ENCODE measurements at regions not wholly inside any gene's neighbourhood (a gene's known extent, or its start where the extent isn't known, plus 50 kb on each side); places are given as distances from the start of the nearest gene placed in this dataset.
"Not testable (repeated sequence)": the region's sequence is repeated elsewhere in the genome, so short reads cannot be mapped to it uniquely, and the experiment has no call there.

DNA sequence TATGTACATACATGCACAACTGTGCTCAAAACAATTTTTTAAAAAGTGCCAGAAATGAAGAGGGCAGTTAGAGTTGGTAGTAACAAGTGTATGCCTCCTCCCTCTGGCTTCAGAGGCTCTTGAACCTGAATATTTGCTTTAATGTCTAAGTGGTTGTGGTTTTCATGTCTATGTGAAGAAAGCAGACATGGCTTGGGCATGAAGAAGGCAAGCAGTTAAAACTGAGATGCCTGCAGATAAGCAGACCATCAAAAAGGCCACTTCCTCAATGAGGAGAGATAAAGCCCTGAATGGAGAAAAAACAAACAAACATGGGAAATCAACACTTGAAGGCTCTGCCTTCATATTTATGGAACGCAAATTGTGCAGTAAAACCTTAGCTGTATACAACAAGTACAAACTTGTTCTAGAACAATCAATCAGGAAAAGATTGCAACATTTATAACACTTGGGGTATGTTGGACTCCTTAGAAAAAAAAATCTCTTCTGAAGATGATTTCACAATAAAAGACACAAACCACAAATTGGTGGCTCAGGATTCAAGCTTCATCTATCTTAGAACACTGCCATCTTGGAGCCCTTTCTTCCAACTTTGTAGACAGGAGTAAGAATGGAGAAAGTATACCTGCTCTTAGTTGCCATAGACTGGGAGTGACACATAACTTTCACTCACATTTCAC lies 52.7 kb upstream of the PLA2G4A start:
- DNase-seq = no peak

DNA sequence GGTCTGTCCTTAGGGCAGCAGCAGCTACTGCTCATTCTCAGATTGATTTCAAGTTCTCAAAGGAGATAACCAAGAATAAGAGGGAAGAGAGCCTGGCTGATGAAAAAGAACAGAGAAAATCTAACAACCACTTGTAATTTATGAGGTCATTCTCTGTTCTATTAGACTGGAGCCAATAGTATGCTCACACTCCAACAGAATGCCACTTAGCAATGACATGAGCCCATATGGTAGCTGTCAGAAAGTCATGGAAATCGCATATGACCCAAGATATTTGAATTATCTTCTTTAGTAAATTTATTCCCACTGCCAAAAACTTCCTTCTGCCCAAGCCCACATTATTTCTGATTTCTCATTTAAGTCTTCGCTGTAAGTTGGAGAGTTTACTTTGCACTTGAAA lies 53.7 kb upstream of the PLA2G4A start:
- DNase-seq = peak; percentile 9 to 75

DNA sequence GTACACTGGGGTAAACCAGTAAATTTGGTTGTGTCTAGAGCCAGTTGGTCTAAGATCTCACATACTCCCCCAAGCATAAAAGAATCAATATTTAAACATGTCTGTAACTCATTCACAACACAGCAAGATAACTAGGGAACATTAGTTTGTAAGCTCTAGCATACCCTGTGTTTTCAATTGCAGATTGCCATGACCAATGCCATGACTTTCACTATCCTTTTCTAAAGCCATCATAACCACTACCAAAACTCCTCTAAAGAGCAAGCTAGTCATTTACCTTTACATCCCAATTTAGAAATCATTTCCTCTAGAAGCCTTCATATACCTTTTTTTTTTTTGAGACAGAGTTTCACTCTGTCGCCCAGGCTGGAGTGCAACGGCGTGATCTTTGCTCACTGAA lies 56.5 kb upstream of the PLA2G4A start:
- no peak for DNase-seq

DNA sequence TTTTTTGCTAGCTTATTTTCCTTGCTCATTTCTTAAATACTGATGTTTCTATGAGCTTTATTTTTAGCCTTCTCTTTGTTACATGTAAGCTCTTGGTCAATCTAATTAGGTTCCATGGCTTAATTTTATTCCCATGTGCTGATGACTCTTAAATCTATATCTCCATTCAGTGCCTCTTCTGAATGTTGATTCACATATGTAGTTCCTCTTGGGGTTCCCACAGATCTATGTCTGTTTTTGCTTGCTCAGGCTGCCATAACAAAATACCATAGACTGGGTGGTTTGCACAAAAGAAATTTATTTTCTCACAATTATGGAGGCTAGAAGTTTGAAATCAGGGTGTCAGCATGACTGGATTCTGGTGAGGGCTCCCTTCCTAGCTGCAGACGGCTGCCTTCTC lies 58.3 kb upstream of the PLA2G4A start:
- no peak for DNase-seq

DNA sequence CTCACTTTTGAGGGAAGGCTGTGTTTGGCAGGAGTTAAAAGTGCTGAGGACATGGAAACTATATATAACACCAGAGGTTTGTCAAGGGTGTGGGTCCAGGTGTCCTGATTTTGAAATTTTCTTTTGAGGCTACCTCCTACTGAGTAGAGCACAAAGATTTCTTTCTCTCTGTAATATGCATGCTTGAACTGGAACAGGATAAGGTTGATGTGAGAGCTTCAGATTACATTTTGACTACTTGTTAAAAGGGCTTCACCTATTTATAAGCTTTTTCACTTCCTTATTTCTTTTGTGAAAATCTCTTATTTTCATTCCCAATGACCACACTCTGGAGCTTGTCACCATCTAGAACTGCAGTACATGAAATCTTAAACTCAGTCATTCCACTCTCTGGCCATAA lies 59.8 kb upstream of the PLA2G4A start:
- no peak for DNase-seq

DNA sequence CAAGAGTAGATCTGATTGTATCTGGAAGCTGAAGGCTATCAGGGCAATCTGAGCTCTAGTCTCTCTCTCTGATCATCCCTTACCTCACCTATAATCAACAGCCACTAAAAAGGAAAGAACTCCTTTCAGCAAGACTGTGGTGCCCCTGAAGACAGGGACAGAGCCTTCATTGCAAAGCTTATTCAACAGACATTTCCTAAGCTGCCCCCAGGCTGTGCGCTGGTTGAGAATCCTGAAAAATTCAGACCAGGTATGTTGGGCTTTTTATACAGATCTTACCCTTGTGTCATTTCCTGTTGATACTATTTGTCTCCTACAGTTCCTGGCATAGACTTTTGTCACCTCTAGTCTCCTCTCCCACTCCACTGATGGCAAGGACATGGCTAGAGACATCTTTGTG lies 63.3 kb upstream of the PLA2G4A start:
- no peak for DNase-seq

DNA sequence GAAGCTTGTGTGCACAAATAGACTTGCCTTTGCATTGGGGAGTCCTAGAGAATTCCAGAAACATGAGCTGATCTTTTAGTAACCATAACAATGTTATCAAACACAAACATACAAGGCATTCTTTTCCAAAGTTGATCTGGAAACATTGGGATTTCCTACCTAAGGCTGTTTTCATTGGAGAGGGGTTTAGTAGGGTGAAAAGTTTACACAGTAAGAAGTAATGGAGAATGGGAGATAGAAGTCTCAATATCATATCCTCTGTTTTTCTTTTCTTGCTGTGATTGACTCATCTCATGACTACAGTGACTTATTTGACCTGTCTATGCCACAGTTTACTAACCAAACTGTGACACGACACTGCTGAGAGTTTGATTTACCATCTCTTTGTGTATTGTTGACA lies 65.6 kb upstream of the PLA2G4A start:
- DNase-seq = no peak

DNA sequence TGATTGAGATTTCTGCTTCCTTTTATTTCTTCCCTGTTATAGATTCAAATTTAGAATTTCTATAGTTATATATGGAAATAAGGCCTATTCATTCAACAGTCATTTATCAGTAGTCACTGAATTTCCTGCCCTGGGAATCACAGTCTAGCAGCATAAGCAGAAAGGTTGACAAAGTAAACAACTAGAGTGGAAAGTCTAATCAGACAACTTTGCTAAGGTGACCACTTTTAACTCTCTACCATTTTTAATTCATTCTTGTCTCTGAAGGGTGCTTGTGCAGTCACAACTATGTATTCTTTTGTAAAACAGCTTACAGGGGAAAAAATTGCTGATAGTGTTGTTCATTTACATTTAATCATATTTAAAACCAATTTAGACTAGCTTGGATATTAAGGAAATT lies 66.1 kb upstream of the PLA2G4A start:
- DNase-seq = no peak

DNA sequence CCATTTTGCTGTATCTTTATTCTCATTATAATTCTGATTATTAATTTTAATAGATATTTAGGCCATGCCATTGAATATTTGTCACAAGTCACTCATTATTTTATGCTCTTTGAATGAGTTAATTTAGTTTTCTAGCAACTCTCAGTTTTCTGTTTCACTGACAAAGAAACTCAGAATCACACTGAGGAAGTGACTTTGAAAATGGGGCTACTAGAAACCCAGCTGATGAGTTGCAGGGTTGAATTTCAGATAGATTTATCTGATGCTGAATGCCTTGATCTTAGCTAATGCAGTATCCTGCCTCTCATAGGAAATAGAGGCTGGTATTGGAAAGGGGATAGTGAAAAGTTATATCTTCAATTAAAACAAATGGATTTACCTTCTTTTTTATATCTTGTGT lies 67.4 kb upstream of the PLA2G4A start:
- DNase-seq = no peak

DNA sequence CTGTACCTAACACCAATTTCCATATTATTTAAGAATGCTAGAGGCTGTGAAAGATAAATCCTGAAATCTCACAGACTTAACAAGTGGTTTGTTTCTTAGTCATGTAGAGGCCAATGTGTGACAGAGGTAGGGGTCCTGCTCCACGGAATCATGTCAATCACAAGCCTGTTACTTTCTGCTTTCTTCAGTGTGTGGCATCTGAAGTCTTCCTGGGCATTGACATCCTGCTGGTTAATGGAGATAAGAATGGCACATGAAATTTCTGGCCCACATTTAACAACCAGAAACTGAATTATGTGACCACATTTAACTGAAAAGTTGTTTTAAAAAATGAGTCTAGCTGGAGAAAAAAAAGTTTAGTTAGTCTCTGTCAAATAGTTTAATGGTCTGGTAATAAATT lies 68.3 kb upstream of the PLA2G4A start:
- no peak for DNase-seq

DNA sequence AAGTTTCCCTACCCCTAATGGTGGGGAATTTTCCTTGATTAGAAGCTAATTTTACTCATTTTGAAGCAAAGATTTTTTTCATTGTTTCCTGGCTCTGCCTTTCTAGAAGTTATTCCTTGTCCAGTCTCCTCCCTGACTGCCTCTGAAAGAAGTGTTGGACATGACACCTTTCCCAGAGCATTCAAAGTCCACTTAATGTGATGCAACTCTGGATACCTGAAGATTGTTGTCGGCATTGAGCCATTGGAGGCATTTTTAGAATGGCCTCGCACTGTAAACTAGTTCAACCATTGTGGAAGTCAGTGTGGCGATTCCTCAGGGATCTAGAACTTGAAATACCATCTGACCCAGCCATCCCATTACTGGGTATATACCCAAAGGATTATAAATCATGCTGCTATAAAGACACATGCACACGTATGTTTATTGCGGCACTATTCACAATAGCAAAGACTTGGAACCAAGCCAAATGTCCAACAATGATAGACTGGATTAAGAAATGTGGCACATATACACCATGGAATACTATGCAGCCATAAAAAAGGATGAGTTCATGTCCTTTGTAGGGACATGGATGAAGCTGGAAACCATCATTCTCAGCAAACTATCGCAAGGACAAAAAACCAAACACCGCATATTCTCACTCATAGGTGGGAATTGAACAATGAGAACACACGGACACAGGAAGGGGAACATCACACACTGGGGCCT lies 69.7 kb upstream of the PLA2G4A start:
- DNase-seq = not testable (repeated sequence)

DNA sequence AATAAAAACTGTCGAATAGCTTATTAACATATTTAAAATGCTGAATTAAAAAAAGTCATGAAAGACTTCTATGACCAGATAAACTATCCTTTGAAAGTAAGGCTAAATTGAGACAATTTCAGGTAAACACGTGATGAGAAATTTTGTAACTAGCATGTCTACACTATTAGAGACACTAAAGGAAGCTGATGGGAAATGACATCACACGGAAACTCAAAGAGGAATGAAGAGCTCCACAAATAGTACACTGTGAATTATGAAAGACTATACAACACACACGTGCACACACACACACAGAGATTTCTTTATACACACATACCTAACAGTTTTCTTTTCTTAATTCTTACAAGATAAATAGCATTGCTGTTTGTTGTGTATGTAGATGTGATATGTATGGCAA lies 70.9 kb upstream of the PLA2G4A start:
- DNase-seq = no peak

DNA sequence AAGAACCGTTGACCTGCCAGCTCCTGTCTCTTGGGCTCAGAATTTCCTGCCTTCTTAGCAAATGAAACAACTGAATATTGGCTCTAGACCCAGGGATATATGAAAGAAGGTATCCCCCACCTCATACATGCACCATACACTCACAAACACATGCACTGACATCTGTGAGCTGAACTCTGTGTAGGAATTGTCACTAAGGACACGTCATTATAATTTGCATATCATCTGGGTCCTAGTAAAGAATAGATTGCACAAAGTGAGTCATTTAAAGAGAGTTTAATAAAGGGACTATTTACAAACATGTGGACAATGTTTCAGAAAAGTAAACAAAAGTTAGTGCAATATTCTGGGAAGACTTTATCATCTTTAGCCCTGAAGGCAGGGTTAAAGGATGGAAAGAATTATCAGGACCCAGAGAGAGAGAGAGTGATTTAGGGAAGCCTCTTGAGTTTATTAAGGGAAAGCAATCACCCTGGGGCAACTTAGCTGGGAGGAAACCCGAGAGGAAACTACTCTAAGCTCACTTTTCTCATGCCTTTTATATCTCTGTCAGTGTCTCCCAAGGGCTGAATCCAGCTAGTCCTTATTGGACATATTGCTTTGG lies 74.1 kb upstream of the PLA2G4A start:
- no peak for DNase-seq

DNA sequence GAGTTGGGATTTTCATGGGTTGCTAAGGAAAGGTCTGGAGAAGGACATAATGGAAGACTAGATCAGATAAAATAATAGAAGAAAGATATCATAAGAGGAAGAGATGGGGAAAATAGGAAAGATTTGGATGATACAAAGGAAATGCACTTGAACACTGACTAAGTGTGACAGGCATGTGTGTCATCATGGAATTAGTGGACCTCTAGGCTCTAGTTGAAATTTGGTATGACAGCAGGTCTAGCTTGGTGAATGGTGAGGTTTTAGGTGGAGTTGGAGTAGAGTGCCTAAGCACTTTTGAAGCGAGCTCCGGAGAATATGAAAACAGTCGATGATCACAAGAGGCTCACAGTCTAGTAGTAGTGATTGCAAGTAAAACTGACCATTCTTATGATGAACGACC lies 73.0 kb upstream of the PTGS2 start:
- DNase-seq = no peak

DNA sequence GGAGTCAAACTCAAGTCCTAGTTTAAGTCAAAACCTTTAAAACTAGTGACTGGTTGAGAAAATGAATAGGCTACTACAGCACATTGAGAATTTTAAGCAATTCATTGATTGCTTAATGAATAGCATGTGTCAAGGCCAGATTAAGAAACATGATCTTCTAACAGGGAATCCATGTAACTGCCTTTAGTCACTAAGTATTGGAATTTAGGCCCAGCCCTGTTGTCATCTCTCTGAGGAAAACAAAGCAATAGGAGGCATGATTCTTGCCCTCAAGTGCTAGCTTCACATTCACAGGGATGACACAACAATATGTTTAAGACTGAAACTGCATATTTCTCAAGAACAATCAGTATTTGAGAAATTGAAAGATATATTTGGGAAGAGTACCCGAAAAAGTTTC lies 70.0 kb upstream of the PTGS2 start:
- DNase-seq = no peak

DNA sequence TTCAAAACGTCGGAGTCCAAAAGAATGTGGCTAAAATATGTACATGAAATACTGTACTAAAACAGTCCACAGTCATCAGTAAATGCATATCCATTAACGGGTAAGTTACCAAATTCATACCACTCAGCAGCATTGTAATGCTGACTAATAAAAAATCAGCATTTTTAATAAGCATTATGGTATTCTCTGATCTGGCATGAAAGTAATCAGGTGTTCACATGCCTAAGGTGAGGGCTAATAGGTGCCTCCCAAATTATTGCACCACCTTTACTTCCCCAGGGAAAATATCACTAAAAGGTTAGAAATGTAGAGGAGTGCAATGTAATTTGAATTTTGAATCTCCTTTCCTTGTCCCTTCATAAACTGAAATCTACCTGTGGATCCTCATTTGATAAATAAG lies 69.6 kb upstream of the PTGS2 start:
- no peak for DNase-seq

DNA sequence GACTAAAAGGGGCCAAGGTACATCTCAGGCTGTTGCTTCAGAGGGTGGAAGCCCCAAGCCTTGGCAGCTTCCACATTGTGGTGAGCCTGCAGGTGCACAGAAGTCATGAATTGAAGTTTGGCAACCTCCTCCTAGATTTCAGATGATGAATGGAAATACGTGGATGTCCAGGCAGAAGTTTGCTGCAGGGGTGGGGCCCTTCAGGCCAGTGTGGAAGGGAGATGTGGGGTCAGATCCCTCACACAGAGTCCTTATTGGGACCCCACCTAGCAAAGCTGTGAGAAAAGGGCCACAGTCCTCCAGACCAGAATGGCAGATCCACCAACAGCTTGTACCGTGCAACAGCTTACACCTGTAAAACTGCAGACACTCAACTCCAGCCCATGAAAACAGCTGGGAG lies 67.4 kb upstream of the PTGS2 start:
- DNase-seq = no peak

DNA sequence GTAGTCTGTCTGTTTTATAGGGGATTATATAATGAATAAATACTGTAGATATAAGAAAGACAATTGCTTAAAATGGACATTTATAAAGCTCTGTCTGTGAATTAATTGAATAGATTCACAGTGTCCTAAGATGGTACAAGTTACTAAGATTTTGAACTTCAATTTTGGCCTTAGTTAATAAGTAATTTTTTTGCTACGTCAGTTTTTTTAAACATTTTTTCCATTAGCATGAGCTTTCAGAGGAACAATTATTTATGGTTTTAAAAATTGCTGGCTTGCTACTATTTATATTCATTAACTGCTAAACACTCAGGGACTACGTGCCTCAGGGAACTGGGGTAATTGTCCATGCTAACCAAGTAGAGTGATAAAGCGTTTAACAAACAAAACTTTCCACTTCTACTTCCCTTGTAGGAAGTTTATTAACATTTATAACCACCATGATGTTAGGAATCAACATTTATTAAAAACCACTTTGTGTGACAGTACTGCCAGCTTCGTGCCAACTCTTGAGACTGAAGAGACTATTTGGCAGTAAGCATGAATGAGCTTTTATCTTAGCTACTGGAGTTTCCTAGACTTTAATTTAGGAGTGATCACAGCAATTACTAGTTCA lies 65.4 kb upstream of the PTGS2 start:
- peak; percentile 31 to 41 for DNase-seq

DNA sequence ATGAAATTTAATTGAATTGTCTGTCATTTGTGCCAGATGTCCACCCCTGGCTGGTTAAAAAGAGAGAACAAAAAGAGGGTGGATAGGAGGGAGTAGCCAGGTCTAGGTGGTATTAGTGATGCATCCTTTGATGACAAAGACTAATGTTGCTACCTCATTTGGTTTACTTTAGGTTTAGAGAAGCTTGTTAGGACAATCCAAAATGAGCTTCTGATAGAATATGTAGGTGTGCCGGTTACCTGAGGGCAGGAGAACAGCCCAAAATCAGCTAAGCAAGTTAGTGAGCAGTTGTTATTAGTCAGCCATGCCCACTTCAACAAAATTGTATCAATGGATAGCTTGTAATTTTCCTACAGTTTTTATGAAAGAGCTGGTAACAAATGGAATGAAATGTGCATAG lies 61.4 kb upstream of the PTGS2 start:
- no peak for DNase-seq

DNA sequence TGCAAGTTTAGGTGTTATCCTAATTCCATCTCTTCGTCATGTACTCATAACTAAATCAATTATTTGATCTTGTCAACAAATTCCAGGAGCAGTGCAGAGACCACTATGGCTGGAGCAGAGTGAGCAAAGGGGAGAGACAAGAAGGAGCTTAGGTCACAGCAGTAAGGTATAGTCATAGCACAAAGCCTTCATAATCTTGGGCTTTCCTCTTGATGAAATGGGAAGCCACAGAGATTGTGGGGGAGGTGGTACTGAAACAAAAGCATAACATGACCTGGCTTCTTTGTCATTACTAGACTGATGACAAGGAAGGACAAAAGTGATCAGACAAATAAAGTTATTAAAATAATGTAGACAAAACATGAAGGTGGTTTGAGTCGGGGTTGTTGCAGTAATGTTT lies 60.1 kb upstream of the PTGS2 start:
- no peak for DNase-seq

DNA sequence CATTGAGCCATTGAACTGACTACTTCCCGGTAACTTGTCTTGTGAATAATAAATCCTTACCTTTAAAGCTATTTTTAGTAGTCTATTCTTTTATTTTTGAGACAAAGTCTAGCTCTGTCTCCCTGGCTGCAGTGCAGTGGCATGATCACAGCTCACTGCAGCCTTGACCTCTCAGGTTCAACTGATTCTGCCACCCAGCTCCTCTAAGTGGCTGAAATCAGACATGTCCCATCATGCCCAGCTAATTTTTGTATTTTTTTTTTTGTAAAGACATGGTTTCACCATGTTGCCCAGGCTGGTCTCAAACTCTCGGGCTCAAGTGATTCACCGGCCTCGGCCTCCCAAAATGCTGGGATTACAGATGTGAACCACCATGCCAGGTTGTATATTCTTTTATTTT lies 59.3 kb upstream of the PTGS2 start:
- DNase-seq = no peak

DNA sequence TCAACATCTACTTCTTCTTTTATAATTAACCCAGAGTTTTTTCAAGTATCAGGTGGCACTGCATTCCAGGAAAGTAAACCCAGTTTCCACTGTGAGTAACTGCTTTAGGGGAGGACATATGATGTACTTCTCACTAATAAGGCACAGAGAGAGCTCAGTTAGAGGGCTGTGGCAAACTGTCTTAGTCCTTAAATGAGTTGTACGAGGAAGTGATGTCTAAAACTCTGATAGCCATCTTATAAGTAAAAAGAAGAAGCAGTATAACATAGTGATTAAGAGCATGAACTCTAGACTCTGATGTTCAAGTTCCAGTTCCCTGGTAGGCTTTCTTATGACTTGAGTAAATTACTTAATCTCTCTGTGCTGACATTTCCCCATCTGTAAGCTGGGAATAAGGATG lies 58.7 kb upstream of the PTGS2 start:
- DNase-seq = no peak

DNA sequence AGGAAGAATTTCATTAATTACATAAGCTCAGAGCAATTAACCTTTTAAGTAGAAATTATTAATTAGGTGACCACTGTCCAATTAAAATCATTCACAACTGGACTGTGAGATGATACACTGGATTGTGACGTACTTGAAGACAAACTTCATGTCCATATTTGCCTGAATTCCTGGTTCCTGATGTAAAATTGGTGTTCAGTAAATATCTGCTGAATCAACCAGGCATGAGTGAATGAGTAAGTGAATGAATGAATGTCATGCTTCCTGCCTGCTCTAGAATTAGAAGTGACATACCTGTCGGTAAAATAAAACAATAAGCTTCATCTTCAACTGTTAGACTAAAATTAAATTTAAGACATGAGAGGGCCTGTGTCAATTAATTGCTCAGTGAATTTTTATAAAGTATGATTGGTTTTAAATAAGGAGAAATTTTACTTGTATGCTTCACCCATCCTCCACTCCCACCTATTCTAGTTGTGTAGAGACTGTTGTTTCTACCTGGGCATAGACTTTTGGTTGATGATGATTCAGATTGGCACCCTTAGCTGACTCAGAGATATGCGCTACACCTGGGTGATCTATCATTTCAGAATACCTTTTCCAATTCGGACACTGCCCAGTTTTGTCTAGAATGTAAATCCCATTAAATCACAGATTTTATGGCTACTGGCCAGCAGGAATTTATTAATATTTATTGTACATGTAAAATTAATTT lies 56.9 kb upstream of the PTGS2 start:
- no peak for DNase-seq

DNA sequence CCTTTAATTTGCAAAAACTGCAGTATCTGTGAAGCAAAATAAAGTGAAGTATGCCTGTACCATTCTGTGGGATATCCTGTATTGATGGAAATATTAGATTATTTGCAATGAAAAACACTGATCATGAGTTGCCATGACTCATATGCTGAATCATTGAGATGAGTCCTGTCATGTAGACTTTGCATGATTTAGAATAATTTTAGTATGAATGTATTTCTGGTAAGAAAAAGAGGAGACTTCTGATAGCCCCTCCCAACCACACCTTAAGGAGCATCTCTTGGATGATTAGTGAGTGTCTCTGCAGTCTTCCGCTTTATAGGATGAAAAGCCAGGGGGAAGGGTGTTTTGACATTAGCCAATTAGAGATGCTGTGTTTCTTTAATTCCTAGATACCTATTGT lies 55.2 kb upstream of the PTGS2 start:
- no peak for DNase-seq

All from NCI-H446 (cell line).